Tibial nerve (tissue), 3 donors: ENCODE measurements at regions not wholly inside any gene's neighbourhood (a gene's known extent, or its start where the extent isn't known, plus 50 kb on each side); places are given as distances from the start of the nearest gene placed in this dataset.

Source experiments
- POLR2A ChIP-seq, 2 donors: fragments of 450-650 bp; IDR thresholded peaks; one replicate each; pipeline ENCODE4 v1.6.1; 2017; ENCODE audit warnings: antibody characterized with exemption in 2 of 2, mild to moderate bottlenecking in 2 of 2, moderate library complexity in 2 of 2
- TF ChIP-seq, protein P1 (sequence below), 5 experiments: fragments of 200-600 bp in 3 of 5; fragments of 450-650 bp in 2 of 5; sonication (generic) in 3 of 5; IDR thresholded peaks; one replicate each; pipeline ENCODE4 v1.5.1; 2016 to 2019; ENCODE audit warnings: antibody characterized with exemption in 5 of 5, mild to moderate bottlenecking in 3 of 5, moderate library complexity in 2 of 5

DNA sequence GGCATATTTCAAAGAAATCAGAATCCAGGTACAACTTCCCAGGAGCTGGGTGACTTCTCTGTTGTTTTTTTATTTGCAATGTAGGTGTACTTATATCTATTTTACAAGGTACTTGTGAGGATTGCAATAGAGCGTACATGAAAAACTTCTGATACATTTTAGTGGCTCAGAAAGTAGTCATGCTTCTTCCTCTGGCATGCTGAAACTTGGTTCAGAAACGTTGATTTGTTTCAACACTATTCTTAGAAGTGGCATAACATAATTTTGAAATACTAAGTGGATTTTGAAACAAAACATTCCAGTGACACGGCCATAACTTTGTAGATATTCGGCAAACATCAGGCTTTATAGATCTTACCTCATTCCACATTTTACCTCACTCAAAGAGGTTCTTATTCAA lies 79.8 kb upstream of the NLGN4Y start:
- TF ChIP-seq, protein P1, sequence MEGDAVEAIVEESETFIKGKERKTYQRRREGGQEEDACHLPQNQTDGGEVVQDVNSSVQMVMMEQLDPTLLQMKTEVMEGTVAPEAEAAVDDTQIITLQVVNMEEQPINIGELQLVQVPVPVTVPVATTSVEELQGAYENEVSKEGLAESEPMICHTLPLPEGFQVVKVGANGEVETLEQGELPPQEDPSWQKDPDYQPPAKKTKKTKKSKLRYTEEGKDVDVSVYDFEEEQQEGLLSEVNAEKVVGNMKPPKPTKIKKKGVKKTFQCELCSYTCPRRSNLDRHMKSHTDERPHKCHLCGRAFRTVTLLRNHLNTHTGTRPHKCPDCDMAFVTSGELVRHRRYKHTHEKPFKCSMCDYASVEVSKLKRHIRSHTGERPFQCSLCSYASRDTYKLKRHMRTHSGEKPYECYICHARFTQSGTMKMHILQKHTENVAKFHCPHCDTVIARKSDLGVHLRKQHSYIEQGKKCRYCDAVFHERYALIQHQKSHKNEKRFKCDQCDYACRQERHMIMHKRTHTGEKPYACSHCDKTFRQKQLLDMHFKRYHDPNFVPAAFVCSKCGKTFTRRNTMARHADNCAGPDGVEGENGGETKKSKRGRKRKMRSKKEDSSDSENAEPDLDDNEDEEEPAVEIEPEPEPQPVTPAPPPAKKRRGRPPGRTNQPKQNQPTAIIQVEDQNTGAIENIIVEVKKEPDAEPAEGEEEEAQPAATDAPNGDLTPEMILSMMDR (IDR thresholded peaks at IDR 0.05): no peak
- no peak for TF ChIP-seq POLR2A (IDR thresholded peaks at IDR 0.05)
